Epithelial cell of proximal tubule (primary cell): ENCODE measurements at regions not wholly inside any gene's neighbourhood (a gene's known extent, or its start where the extent isn't known, plus 50 kb on each side); places are given as distances from the start of the nearest gene placed in this dataset.

Experiments
- DNase-seq: peaks from one replicate; pipeline ENCODE4 v3.0.0-alpha.2; 2011; ENCODE audit warnings: low read depth
- H3K4me3 ChIP-seq: 2 replicates; pipeline ENCODE4 v1.5.1; 2011; ENCODE audit warnings: low read depth, mild to moderate bottlenecking, low read length
- TF ChIP-seq, protein P1 (sequence below): conservative IDR thresholded peaks from 2 replicates; pipeline ENCODE4 v1.5.1; 2012; ENCODE audit warnings: low read depth, mild to moderate bottlenecking, low read length

DNA sequence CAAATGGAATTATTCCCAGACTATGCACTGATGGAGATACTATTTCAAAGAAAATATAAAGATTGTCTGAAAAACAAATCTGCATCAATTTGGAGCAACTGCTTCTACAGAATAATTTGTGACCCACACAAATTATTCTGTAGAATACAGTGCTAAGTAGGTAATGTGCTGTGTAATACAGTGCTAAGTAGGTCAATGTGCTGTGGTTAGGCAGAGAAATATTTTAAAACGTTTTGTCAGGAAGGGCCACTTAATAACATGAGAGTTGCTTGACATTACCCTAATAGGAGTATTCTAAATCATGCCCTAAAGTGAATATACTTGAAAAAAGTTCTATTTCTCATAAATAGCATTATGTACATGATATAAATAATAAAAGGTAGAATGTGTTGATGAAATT is 116.5 kb upstream of the KCND2 start:
- no peak overlapping the region for H3K4me3 ChIP-seq
- TF ChIP-seq, protein P1, sequence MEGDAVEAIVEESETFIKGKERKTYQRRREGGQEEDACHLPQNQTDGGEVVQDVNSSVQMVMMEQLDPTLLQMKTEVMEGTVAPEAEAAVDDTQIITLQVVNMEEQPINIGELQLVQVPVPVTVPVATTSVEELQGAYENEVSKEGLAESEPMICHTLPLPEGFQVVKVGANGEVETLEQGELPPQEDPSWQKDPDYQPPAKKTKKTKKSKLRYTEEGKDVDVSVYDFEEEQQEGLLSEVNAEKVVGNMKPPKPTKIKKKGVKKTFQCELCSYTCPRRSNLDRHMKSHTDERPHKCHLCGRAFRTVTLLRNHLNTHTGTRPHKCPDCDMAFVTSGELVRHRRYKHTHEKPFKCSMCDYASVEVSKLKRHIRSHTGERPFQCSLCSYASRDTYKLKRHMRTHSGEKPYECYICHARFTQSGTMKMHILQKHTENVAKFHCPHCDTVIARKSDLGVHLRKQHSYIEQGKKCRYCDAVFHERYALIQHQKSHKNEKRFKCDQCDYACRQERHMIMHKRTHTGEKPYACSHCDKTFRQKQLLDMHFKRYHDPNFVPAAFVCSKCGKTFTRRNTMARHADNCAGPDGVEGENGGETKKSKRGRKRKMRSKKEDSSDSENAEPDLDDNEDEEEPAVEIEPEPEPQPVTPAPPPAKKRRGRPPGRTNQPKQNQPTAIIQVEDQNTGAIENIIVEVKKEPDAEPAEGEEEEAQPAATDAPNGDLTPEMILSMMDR = no peak
- no peak for DNase-seq

DNA sequence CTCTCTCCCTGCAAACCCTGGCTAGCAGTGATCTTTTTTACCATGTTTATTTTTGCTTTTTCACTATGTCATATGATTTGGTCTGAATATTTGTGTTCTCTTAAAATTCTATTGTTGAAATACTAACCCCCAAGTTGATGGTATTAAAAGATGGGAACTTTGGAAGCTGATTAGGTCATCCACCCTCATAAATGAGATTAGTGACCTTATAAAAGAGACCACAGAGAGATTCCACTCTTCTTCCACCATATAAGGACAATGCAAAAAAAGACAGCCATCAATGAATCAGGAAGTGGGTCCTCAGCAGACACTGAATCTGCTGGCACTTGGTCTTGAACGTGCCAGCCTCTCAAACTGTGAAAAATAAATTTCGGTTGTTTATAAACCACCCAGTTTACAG is 112.8 kb upstream of the KCND2 start:
- H3K4me3 ChIP-seq = no peak overlapping the region
- TF ChIP-seq, protein P1 = no peak
- DNase-seq = no peak

DNA sequence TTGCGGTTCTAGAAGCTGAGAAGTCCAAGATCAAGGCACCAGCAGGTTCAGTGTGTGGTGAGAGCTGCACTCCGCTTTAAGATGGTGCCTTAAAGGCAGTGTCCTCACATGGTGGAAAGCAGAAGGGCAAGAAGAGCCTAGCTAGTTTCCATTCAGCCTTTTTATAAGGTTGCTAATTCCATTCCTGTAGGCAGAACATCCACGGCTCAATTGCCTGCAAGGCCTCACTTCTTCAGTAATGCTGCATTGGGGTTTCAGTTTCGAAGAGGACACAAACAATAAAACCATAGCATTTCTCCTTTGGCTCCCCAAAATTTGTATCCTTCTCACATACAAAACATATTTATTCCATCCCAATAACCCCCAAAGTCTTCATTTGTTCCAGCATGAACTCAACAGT is 109.5 kb upstream of the KCND2 start:
- DNase-seq = no peak
- no peak overlapping the region for H3K4me3 ChIP-seq
- TF ChIP-seq, protein P1 = no peak

DNA sequence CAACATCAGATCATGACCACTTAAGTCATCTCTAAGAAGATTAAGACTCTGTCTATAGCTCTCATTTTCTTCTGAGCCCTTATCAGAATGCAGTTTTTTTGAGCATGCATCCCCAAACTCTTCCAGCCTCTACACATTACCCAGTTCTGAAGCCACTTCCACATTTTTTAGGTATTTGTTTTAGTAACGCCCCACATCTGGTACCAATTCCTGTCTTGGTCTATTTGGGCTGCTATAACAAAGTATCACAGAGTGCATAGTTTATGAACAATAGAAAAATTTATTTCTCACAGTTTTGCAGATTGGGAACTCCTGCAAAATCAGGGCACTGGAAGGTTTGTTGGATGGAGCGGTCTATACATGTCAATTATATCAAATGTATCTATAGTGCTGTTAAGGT is 107.7 kb upstream of the KCND2 start:
- no peak for DNase-seq
- no peak overlapping the region for H3K4me3 ChIP-seq
- TF ChIP-seq, protein P1 = no peak

DNA sequence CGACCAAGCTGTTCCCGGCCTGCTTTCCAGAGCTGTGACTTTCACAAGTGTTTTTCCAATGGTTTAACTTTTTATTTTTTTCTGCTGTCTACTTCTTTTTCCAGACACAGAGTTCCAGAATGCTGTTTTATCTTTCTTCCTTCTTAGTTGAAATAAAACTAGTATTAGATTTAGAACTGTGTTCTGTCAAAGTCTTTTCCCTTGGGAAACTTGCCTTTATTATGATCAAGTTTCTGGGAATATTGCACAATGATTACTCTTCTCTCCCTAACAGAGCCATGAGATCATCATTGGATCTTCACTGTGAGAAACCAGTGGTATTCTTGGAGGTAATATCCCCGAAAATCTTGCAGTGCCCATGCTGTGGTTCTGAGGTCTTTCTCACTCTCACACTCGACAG is 104.9 kb upstream of the KCND2 start:
- H3K4me3 ChIP-seq = no peak overlapping the region
- TF ChIP-seq, protein P1 = no peak
- DNase-seq = no peak

DNA sequence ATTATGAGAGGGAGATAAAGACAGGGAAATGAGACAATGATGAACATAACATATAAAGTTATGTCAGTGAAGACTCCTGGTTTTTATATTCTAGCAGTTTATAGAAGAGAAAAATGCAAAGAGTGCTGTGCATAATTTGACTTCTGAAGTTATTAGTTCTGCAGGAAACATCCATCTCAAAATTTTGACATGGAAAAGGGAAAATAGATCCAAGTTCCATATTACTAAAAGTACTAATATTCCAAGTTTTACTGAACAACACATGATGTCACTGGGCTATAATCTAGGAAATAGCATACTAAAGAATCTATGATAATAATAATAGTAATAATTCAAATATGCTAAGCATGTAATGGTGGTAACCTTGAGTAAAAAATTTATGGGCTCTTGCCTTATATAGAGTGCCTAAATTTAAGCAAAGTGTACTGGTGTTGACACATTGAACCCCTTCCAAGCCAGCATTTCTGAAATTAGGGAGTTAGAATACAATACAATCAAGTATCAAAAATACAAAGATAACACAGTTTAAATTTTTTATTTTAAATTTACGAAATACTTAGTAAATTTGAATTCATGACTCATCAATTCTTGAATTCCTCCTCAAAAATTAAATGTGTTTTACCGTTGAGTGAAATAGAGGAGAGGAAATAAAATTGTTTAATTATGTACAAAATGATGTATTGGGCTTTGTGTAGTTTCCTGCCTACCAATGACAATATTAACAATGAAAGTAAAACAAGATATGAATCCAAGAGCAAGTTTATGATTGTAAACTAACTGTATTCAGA is 102.8 kb upstream of the KCND2 start:
- DNase-seq = no peak
- TF ChIP-seq, protein P1 = no peak

DNA sequence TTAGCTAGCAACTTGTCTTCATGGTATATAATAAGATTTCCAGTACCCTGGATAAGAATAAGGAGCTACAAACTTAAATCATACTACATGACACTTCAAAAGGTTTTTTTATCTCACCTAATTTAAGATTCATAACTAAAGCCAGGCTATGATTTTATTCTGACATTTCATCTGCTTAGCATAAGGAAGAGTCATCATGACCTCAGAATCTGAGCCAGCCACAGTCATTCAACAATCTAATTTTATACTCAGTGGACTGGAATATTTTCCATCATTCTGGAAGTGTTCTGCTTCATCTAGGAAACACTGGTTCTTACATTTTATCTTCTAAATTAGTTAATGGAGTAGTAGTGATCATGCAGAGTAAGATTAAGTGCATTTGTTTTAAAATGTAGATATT is 102.1 kb upstream of the KCND2 start:
- H3K4me3 ChIP-seq = no peak overlapping the region
- no peak for DNase-seq
- TF ChIP-seq, protein P1 = no peak

More for the DNA sequence above, 102.8 kb upstream of the KCND2 start:
- no peak overlapping the region for H3K4me3 ChIP-seq
